ENCODE measurements at regions not wholly inside any gene's neighbourhood (a gene's known extent, or its start where the extent isn't known, plus 50 kb on each side); places are given as distances from the start of the nearest gene placed in this dataset.

- TF ChIP-seq CTCF (IDR thresholded peaks at IDR 0.05) = no peak
- TF ChIP-seq POLR2A (IDR thresholded peaks at IDR 0.05) = no peak
Measured at GRCh38 chr2:64914247-64914646, 75.0 kb upstream of the SLC1A4 start.
